ENCODE measurements at regions not wholly inside any gene's neighbourhood (a gene's known extent, or its start where the extent isn't known, plus 50 kb on each side); places are given as distances from the start of the nearest gene placed in this dataset.

DNA sequence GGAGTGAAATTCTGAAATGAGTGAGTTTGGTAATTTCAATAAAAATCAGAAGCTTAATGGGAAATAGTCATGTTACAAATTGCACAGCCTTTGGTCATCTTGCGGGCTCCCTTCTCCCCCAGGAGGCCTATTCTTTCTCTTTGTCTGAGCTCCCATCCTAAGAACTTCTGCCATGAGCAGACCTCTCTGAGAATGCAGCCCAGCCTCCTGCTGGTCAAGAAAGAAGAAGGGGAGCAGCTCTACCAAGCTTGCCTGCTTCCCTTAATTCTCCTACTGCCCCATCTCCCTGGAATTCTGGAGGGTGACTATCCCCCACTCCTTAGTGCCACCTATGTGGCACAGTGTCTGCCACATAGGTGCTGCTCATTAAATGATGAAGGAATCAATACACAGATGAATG is 300.7 kb upstream of the DAB1 start:
- peaks cover 0 to 1% of the 10 kb centered on the region in 2 donors for H3K9me3 Mint-ChIP-seq
- ATAC-seq (replicated peaks), result no peak
- no peaks in the 10 kb centered on the region for H3K36me3 Mint-ChIP-seq
- peaks cover 0 to 1% of the 10 kb centered on the region in 2 donors for H3K4me1 Mint-ChIP-seq
- H3K27ac Mint-ChIP-seq, result no peak overlapping the region
- DNase-seq, result no peak
- no peak overlapping the region for H3K4me3 Mint-ChIP-seq
- H3K27me3 Mint-ChIP-seq, result no peaks in the 10 kb centered on the region

DNA sequence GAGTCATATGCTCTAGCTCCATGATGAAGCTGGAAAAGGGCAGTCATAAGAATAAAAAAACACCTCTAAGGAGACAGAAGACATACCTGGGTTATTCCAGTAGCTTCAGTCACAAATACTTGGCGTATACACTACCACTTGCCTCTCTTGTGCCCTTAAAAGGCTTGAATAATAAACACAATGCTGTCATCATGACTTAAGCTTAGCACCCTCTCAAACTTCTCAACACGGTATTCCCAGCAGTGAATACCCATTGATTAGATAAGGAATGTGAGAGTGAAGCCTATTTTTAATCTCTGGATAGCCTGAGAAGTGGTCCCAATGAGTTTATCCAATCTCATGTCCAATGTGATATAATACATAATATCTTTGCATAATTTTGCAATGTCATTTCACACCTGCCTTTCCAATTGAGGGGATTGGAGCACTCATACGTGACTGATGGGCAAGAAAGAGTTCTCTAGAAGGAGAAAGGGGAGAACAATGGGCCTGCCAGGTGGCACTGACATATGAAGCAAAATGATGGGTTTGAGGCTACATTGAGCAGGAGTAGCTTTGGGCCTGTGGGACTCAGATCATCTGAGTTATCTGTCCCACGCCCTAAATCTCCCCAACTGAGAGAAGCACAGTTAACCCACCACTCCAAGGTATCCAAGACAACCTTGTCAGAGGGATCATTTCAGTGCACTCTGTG is 298.6 kb upstream of the DAB1 start:
- no peaks in the 10 kb centered on the region for H3K27me3 Mint-ChIP-seq
- H3K27ac Mint-ChIP-seq, result no peak overlapping the region
- H3K36me3 Mint-ChIP-seq, result no peaks in the 10 kb centered on the region
- ATAC-seq (replicated peaks) (no peak), DNase-seq (no peak)
- peaks cover 0 to 2% of the 10 kb centered on the region in 2 donors for H3K4me1 Mint-ChIP-seq
- H3K9me3 Mint-ChIP-seq, result peaks cover 0 to 2% of the 10 kb centered on the region in 2 donors
- H3K4me3 Mint-ChIP-seq, result no peak overlapping the region

DNA sequence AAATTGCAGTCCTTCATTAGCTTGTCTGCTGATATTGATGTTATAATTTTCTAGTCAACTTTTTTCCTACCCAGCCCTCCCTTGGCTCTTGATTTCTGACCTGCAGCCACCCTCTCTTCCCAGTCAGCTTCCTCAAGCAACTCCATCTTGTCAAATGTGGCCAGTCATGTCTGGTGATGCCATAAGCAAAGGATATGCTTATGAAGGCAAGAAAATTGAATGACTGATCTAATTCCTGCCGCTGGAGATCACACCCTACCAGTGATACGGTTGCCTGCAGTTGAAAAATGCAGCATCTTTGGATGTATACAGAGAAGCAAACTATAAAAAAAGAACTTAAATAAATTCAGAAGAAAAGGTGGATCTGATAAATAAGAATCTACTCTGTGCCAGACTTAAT is 297.1 kb upstream of the DAB1 start:
- Mint-ChIP-seq H3K27me3 (no peaks in the 10 kb centered on the region), H3K9me3 (peaks cover 0 to 4% of the 10 kb centered on the region in 2 donors), H3K4me1 (peaks cover 0 to 2% of the 10 kb centered on the region in 2 donors), H3K4me3 (no peak overlapping the region), H3K36me3 (no peaks in the 10 kb centered on the region), H3K27ac (no peak overlapping the region)
- ATAC-seq (replicated peaks), result no peak
- DNase-seq, result no peak

DNA sequence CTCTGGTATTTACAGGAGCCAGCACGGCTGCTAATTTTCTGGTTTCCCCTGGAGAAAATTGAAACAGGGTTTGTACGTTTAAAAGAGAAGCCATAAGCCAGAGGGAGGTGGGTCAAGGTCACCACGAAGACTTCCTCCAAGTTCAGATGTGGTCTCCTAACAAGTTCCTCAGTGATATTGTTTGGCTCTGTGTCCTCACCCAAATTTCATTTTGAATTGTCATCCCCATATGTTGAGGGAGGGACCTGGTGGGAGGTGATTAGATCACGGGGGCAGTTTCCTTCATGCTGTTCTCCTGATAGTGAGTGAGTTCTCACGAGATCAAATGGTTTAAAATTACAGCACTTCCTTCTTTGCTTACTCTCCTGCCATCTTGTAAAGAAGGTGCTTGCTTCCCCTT is 295.4 kb upstream of the DAB1 start:
- Mint-ChIP-seq H3K27me3 (no peaks in the 10 kb centered on the region), H3K27ac (no peak overlapping the region), H3K4me1 (peaks cover 0 to 2% of the 10 kb centered on the region in 2 donors), H3K36me3 (no peaks in the 10 kb centered on the region), H3K9me3 (peaks cover 0 to 4% of the 10 kb centered on the region in 2 donors), H3K4me3 (no peak overlapping the region)
- ATAC-seq (replicated peaks) (no peak), DNase-seq (no peak)

DNA sequence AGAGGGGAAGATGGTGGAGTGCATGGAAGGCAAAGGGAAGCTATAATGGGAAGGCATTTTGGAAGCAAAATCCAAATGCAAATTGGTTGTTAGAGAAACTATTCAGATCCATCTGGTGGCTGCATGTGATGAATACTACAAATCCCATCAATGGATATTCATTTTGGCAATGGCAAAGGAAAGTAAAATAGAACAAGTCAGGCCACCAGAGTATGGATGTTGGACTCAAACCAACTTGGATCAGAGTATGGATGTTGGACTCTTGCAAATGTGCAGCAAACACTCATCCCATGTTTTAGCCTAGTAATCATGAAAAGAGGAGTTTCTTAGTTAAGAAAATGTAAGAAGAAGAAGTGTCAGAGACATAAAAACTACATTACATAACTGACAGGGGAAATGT is 289.6 kb upstream of the DAB1 start:
- ATAC-seq (replicated peaks), result no peak
- Mint-ChIP-seq H3K36me3 (no peaks in the 10 kb centered on the region), H3K27me3 (no peaks in the 10 kb centered on the region), H3K9me3 (peaks cover 0 to 3% of the 10 kb centered on the region in 2 donors), H3K4me3 (no peak overlapping the region), H3K27ac (no peak overlapping the region), H3K4me1 (no peaks in the 10 kb centered on the region)
- DNase-seq, result no peak

DNA sequence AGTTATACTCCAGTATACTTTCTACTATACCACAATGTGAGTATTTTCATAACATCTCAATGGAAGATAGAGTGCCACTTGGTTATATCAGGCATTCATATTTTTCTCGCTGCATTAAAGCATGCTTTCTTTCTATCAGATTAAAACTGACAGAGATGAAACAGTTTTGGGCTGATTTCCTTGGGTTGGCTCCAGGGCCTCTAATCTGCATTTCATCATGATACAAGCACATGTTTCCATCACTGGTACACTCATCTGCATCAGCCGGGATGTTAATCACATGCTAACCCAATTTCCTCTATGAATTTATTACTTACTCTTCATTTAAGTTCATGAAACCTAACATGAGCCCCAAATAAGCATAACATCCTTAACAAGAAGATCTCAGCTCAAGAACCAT is 289.0 kb upstream of the DAB1 start:
- DNase-seq (no peak), ATAC-seq (replicated peaks) (no peak)
- H3K27ac Mint-ChIP-seq, result no peak overlapping the region
- peaks cover 0 to 3% of the 10 kb centered on the region in 2 donors for H3K9me3 Mint-ChIP-seq
- H3K36me3 Mint-ChIP-seq, result no peaks in the 10 kb centered on the region
- H3K27me3 Mint-ChIP-seq, result no peaks in the 10 kb centered on the region
- no peak overlapping the region for H3K4me3 Mint-ChIP-seq
- no peaks in the 10 kb centered on the region for H3K4me1 Mint-ChIP-seq

DNA sequence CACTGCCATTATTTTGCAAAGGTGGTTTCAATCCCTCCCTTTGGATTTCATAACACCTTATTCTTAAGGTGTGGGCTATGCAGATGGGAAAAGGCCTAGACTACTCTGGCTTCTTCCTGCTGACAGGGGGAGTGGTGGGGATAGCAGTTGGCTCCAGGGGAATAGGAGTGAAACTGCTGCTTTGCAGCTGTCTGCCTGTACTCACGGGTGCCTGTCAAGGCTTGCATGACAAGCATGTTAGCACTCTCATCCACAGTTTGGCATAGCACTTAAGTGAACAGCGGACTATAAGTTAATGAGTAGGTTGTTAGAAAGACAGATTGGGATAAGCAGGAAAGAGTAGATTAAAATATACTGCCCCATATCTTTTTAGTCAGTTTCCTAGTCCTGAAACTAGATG is 287.5 kb upstream of the DAB1 start:
- H3K4me3 Mint-ChIP-seq, result no peak overlapping the region
- H3K9me3 Mint-ChIP-seq, result peaks cover 0 to 4% of the 10 kb centered on the region in 2 donors
- no peaks in the 10 kb centered on the region for H3K4me1 Mint-ChIP-seq
- H3K36me3 Mint-ChIP-seq, result no peaks in the 10 kb centered on the region
- ATAC-seq (replicated peaks), result no peak
- no peak for DNase-seq
- no peak overlapping the region for H3K27ac Mint-ChIP-seq
- H3K27me3 Mint-ChIP-seq, result peaks cover 0 to under 1% of the 10 kb centered on the region in 2 donors

DNA sequence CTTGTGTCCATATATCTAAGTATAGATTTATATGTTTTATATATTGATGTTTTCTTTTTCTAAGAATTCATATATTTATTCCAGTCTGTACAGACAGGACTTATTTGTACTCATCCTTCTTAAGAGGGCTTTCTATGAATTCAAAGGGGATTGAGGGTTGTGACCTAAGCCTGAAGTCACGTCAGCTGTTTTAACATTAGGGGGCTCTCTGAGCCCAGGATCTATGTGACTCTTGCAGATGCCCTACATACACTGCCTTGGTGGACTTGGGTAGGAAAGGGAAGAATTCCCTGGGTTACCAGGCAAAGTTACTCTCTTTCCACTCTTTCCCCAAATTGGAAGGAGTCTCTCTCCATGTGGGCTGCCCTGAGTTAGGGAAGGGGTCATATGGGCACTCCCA is 283.8 kb upstream of the DAB1 start:
- H3K27ac Mint-ChIP-seq, result no peak overlapping the region
- no peak for ATAC-seq (replicated peaks)
- no peaks in the 10 kb centered on the region for H3K4me1 Mint-ChIP-seq
- H3K27me3 Mint-ChIP-seq, result peaks cover 0 to 3% of the 10 kb centered on the region in 2 donors
- DNase-seq, result no peak
- peaks cover 0 to 3% of the 10 kb centered on the region in 2 donors for H3K9me3 Mint-ChIP-seq
- no peaks in the 10 kb centered on the region for H3K36me3 Mint-ChIP-seq
- no peak overlapping the region for H3K4me3 Mint-ChIP-seq

DNA sequence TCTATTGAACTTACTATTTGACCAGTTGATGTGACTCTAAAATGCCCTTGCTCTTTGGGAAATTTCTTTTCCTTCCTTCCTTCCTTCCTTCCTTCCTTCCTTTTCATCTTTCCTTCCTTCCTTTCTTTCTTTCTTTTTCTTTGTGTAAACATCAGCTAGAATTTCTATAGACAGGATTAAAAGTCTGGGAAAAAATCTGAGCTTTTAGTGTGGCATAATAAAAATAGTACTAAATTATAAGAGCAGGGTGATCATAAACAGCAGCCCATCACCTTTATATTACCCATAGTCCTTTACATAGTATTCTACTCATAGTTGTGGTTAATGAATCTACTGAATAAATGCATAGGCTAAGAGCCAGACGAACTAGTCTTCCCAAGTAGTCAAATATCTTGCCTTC is 281.0 kb upstream of the DAB1 start:
- Mint-ChIP-seq H3K27me3 (peaks cover 0 to 3% of the 10 kb centered on the region in 2 donors), H3K27ac (no peak overlapping the region), H3K9me3 (peaks cover 0 to 7% of the 10 kb centered on the region in 2 donors), H3K4me1 (no peaks in the 10 kb centered on the region), H3K4me3 (no peak overlapping the region), H3K36me3 (no peaks in the 10 kb centered on the region)
- DNase-seq, result no peak
- no peak for ATAC-seq (replicated peaks)

DNA sequence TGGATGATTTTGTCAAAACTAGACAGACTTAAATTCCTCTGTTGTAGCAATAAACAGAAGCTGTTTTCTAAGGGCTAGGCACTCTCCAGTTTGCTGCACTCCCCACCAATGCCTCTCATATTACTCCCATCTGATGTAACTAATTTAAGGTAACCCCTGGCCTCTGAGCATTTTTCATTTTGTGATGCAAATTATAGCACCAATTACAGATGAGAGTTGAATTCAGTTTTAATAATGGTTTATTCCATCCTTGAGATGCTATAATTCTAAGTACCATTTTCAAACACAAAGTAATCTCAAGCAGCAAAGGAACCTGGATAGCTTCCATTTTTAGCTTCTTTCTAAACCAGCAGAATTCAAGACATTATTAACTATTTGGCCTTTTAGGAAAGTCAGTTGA is 280.4 kb upstream of the DAB1 start:
- Mint-ChIP-seq H3K9me3 (peaks cover 0 to 7% of the 10 kb centered on the region in 2 donors), H3K36me3 (no peaks in the 10 kb centered on the region), H3K27me3 (peaks cover 0 to 3% of the 10 kb centered on the region in 2 donors), H3K27ac (no peak overlapping the region), H3K4me3 (no peak overlapping the region), H3K4me1 (no peaks in the 10 kb centered on the region)
- ATAC-seq (replicated peaks), result no peak
- DNase-seq, result no peak

DNA sequence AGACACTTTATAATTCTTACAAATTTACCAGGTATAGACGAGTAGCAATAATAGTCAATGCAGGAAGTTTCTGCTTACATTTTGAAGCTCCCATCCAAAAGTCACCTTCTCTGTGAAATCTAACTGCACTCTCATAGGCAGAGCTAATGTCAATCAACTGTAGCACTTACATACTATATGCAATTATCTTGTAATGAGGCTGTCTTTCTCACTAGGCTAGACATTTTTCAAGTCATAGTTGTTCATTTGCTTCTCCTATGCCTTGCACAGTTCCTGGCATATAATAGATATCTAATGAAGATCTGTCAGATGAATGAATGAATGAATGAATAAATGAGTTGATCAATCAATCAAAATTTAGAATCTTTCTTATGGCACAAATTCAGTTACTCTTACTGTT is 273.0 kb upstream of the DAB1 start:
- Mint-ChIP-seq H3K4me3 (no peak overlapping the region), H3K27ac (no peak overlapping the region), H3K36me3 (no peaks in the 10 kb centered on the region), H3K9me3 (peaks cover 5 to 15% of the 10 kb centered on the region in 2 donors), H3K27me3 (peaks cover 5 to 6% of the 10 kb centered on the region in 2 donors), H3K4me1 (no peaks in the 10 kb centered on the region)
- DNase-seq, result no peak
- no peak for ATAC-seq (replicated peaks)

DNA sequence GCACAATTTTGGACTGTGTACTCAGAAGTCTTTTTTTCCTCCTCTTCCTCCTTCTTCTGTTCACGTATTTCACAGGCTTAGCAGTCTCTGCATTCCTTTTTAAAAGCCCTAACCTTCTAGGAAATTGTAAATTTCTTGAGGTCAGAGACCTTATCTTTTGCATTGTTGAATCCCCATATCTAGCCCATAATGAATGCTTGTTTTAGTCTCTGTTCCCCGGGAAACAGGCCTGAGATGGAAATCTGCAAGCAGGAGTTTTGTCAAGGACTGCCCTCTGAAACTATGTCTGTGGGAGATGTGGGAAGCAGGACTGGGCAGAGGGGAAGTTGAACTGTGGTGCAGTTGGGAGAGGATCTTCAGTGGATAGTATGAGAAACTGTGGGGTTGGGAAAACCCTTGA is 272.2 kb upstream of the DAB1 start:
- no peaks in the 10 kb centered on the region for H3K4me1 Mint-ChIP-seq
- peaks cover 5 to 15% of the 10 kb centered on the region in 2 donors for H3K9me3 Mint-ChIP-seq
- H3K36me3 Mint-ChIP-seq, result no peaks in the 10 kb centered on the region
- no peak overlapping the region for H3K27ac Mint-ChIP-seq
- ATAC-seq (replicated peaks) (no peak), DNase-seq (no peak)
- H3K4me3 Mint-ChIP-seq, result no peak overlapping the region
- peaks cover 5 to 6% of the 10 kb centered on the region in 2 donors for H3K27me3 Mint-ChIP-seq

DNA sequence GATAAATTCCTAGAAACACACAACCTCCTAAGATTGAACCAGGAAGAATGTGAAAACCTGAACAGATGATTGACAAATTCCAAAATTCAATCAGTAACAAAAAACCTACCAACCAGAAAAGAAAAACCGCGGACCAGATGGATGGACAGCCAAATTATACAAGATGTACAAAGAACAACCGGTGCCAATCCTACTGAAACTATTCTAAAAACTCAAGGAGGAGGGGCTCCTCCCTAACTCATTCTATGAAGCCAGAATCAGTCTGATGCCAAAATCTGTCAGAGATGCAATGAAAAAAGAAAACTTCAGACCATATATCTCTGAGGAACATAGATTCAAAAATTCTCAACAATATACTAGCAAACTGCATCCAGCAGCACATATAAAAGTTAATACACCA is 262.4 kb upstream of the DAB1 start:
- Mint-ChIP-seq H3K27me3 (no peaks in the 10 kb centered on the region), H3K36me3 (no peaks in the 10 kb centered on the region), H3K27ac (no peak overlapping the region), H3K4me3 (no peak overlapping the region), H3K9me3 (peaks cover 21 to 26% of the 10 kb centered on the region in 2 donors), H3K4me1 (no peaks in the 10 kb centered on the region)
- ATAC-seq (replicated peaks) (no peak), DNase-seq (no peak)

DNA sequence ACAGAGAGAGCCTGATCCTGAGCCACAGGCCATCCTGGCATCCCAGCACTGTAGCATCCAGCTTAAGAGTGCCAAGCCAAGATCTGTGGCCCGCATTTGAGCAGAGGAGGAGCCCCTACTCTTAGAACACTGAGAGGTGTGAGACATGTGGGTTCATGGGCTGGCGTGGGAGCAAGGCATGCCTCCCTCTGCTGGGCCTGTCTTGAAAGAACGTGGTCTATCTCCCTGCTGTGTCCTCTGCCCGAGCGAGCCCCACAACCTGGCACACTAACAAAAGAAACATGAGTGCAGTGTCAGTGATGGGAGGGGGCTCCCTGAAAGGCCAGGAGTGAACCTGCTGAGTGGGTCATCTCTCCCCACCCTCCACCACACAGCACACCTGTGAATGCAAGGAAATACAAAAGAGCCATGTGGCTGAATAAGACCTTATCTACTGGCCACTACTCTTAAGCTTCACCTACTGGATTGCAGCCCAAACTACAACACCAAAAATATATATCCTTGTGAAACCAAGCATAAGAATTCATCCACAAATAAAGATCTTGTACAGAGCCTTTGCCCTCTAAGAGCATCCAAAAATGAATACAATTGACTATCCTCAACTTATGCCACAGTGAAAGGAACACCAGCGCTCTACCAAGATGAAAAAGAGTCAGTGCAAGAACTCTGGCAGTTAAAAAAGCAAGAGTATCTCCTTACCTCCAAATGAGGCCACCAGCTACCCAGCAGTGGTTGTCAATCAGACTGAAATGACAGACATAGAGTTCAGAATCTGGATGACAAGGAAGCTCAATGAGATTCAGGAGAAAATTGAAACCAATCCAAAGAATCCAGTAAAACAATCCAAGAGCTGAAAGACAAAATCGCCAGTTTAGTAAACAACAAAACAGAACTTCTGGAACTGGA is 259.4 kb upstream of the DAB1 start:
- DNase-seq (no peak), ATAC-seq (replicated peaks) (no peak)
- Mint-ChIP-seq H3K4me3 (no peak overlapping the region), H3K27me3 (no peaks in the 10 kb centered on the region), H3K36me3 (no peaks in the 10 kb centered on the region), H3K9me3 (peaks cover 11 to 14% of the 10 kb centered on the region in 2 donors), H3K4me1 (no peaks in the 10 kb centered on the region), H3K27ac (no peak overlapping the region)

DNA sequence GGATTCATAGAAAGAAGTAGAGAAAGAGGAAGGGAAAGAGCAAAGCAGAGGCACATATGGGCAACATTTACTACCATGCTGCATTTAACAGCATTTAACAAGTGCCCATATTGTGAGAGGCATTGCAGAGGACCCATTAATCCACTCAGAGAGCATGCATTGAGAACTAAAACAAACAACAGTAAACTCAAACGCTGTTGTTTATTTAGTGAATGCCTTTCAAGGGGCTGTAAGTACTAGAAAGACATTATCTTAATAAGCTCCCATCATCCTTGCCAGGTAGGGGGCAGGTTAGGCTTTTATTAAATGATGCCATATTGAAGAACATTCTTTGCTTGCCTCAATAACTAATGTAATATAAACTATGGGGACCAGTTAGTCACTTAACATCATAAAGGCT is 254.3 kb upstream of the DAB1 start:
- no peaks in the 10 kb centered on the region for H3K27me3 Mint-ChIP-seq
- no peak overlapping the region for H3K4me3 Mint-ChIP-seq
- no peak overlapping the region for H3K27ac Mint-ChIP-seq
- H3K36me3 Mint-ChIP-seq, result no peaks in the 10 kb centered on the region
- no peak for DNase-seq
- ATAC-seq (replicated peaks), result no peak
- H3K4me1 Mint-ChIP-seq, result no peaks in the 10 kb centered on the region
- H3K9me3 Mint-ChIP-seq, result peaks cover 0 to 2% of the 10 kb centered on the region in 2 donors
